Liver (tissue), 8 donors: ENCODE measurements at regions not wholly inside any gene's neighbourhood (a gene's known extent, or its start where the extent isn't known, plus 50 kb on each side); places are given as distances from the start of the nearest gene placed in this dataset.

ENCODE experiments used
- DNase-seq: peaks from one replicate; pipeline ENCODE4 v3.0.0-alpha.2; 2017; ENCODE audit warnings: low spot score
- H3K27ac ChIP-seq, 2 donors: one replicate each; pipeline ENCODE4 v1.7.0; 2013; ENCODE audit warnings: inconsistent platforms in 2 of 2, low read length in 2 of 2, control low read depth in 1 of 2, low read depth in 1 of 2, mild to moderate bottlenecking in 1 of 2
- H3K27me3 ChIP-seq, 4 donors: one replicate each; pipeline versions ENCODE4 v1.6.1 to v1.7.0; 2013; ENCODE audit warnings: low read length in 3 of 4, inconsistent platforms in 1 of 4, mild to moderate bottlenecking in 1 of 4, moderate library complexity in 1 of 4; ENCODE audit not compliant: control insufficient read depth in 4 of 4, insufficient read depth in 4 of 4
- H3K36me3 ChIP-seq, 4 donors: one replicate each; pipeline versions ENCODE4 v1.6.1 to v1.7.0; 2013; ENCODE audit warnings: low read length in 3 of 4, mild to moderate bottlenecking in 3 of 4, low read depth in 1 of 4, moderate library complexity in 1 of 4; ENCODE audit not compliant: control insufficient read depth in 4 of 4, insufficient read depth in 3 of 4
- H3K4me1 ChIP-seq, 4 donors: one replicate each; pipeline versions ENCODE4 v1.6.1 to v1.7.0; 2013; ENCODE audit warnings: low read length in 3 of 4, mild to moderate bottlenecking in 3 of 4, moderate library complexity in 1 of 4; ENCODE audit not compliant: control insufficient read depth in 4 of 4, insufficient read depth in 4 of 4
- H3K4me3 ChIP-seq, 3 donors: one replicate each; pipeline versions ENCODE4 v1.6.1 to v1.7.0; 2013; ENCODE audit warnings: low read length in 3 of 3, control low read depth in 1 of 3, low read depth in 1 of 3, mild to moderate bottlenecking in 1 of 3
- H3K9ac ChIP-seq, 2 donors: one replicate each; pipeline ENCODE4 v1.7.0; 2013; ENCODE audit warnings: low read length in 2 of 2, mild to moderate bottlenecking in 2 of 2, moderate library complexity in 2 of 2, control low read depth in 1 of 2, low read depth in 1 of 2
- H3K9me3 ChIP-seq, 4 donors: one replicate each; pipeline versions ENCODE4 v1.6.1 to v1.7.0; 2013; ENCODE audit warnings: low read length in 3 of 4; ENCODE audit not compliant: control insufficient read depth in 4 of 4
- EGR1 ChIP-seq, 2 donors: IDR thresholded peaks; 2 replicates each; pipeline ENCODE4 v1.6.1; 2016 to 2018; ENCODE audit warnings: antibody characterized with exemption in 2 of 2, low read depth in 2 of 2
- FOXA1 ChIP-seq: IDR thresholded peaks from 2 replicates; pipeline ENCODE4 v1.6.1; 2016; ENCODE audit warnings: antibody characterized with exemption
- FOXA2 ChIP-seq: IDR thresholded peaks from 2 replicates; pipeline ENCODE4 v1.6.1; 2016; ENCODE audit warnings: antibody characterized with exemption
- GABPA ChIP-seq, 2 donors: IDR thresholded peaks in 1 of 2; conservative IDR thresholded peaks in 1 of 2; 2 replicates each; pipeline ENCODE4 v1.6.1; 2016; ENCODE audit warnings: antibody characterized with exemption in 2 of 2, mild to moderate bottlenecking in 1 of 2, moderate library complexity in 1 of 2
- HNF4A ChIP-seq, 2 donors: conservative IDR thresholded peaks; 2 replicates each; pipeline ENCODE4 v1.6.1; 2016; ENCODE audit warnings: antibody characterized with exemption in 2 of 2, mild to moderate bottlenecking in 2 of 2
- JUND ChIP-seq, 2 donors: IDR thresholded peaks; 2 replicates each; pipeline ENCODE4 v1.6.1; 2016; ENCODE audit warnings: antibody characterized with exemption in 2 of 2
- MAX ChIP-seq: IDR thresholded peaks from 2 replicates; pipeline ENCODE4 v1.6.1; 2016; ENCODE audit warnings: antibody characterized with exemption
- NR2F2 ChIP-seq: IDR thresholded peaks from 2 replicates; pipeline ENCODE4 v1.6.1; 2016; ENCODE audit warnings: antibody characterized with exemption
- RAD21 ChIP-seq, 2 donors: IDR thresholded peaks; 2 replicates each; pipeline ENCODE4 v1.6.1; 2016; ENCODE audit warnings: antibody characterized with exemption in 2 of 2, mild to moderate bottlenecking in 2 of 2
- RXRA ChIP-seq, 2 donors: IDR thresholded peaks; 2 replicates each; pipeline ENCODE4 v1.6.1; 2017 to 2018; ENCODE audit warnings: antibody characterized with exemption in 2 of 2, mild to moderate bottlenecking in 1 of 2
- SP1 ChIP-seq: IDR thresholded peaks from 2 replicates; pipeline ENCODE4 v1.6.1; 2018; ENCODE audit warnings: antibody characterized with exemption, mild to moderate bottlenecking
- TAF1 ChIP-seq: conservative IDR thresholded peaks from 2 replicates; pipeline ENCODE4 v1.6.1; 2016; ENCODE audit warnings: antibody characterized with exemption, mild to moderate bottlenecking
- YY1 ChIP-seq: IDR thresholded peaks from 2 replicates; pipeline ENCODE4 v1.6.1; 2016; ENCODE audit warnings: antibody characterized with exemption, mild to moderate bottlenecking
- ZBTB33 ChIP-seq: IDR thresholded peaks from 2 replicates; pipeline ENCODE4 v1.6.1; 2016; ENCODE audit warnings: antibody characterized with exemption
- WGBS: extraction: QIAGEN DNeasy Blood & Tissue Kit; methylation state at CpG from one replicate; pipeline ENCODE4 v1.1.7; 2013; 5-methylcytosine and 5-hydroxymethylcytosine counted together
- TF ChIP-seq, protein P1 (sequence below): fragments of 150-350 bp; IDR thresholded peaks from 2 replicates; pipeline ENCODE4 v1.5.1; 2017; ENCODE audit warnings: improper control_type of control experiment, low read depth, low read length; ENCODE audit not compliant: missing input control
- TF ChIP-seq, protein P2 (sequence below): IDR thresholded peaks from 2 replicates; pipeline ENCODE4 v1.6.1; 2016; ENCODE audit warnings: antibody characterized with exemption, mild to moderate bottlenecking
- TF ChIP-seq, protein P3 (sequence below): IDR thresholded peaks from 2 replicates; pipeline ENCODE4 v1.6.1; 2016; ENCODE audit warnings: antibody characterized with exemption
- donor health status: healthy.
- donor health status: healthy.
- donor health status: healthy.
- donor health status: healthy.
- donor health status: healthy.

DNA sequence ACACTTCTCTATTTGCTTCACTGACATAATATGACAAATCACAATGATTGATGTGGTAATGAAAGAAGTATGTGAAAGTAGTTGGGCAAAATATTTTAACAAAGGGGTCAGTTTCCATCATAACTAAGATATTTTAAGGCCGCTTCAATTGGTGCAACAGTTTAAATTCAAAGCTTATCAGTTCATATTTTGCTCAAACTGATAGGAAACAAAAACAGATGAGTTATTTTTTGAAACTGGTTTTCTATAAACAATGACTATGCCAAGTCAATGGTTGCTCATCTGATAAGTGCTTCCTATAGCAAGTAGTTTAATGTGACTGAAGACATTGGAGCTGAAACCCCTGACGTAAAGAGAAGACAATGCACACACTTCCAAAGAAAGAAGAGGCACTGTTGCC, 1290.7 kb downstream of the SUCLG1 start (continued):
- TF ChIP-seq ZBTB33 (no peak), FOXA2 (no peak), MAX (no peak)

DNA sequence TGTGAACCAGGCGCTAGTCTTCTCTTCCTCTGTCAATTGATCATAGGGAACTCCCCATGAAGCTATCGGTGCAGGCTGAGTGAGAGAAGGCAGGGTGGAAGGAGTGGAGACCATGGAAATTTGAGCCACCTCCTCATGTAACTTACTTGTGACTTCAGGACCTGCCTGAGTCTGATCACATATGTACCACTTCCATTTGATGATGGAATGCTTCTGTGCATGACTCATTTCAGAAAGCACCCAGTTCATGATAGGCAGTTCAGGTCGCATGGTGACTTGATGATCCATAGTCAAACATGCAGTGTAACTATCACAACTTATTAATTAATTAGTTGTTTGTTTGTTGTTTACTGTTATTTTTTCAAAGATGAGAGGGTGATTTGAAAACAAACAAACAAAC, 1296.7 kb downstream of the SUCLG1 start:
- Histone ChIP-seq H3K27me3 (no peaks in the 10 kb centered on the region), H3K4me1 (no peaks in the 10 kb centered on the region), H3K27ac (no peak overlapping the region), H3K36me3 (no peaks in the 10 kb centered on the region), H3K9ac (no peak overlapping the region), H3K4me3 (no peak overlapping the region), H3K9me3 (no peaks in the 10 kb centered on the region)
- WGBS: 90% methylated on average over 3 of the region's 3 CpGs
- no peak for DNase-seq
- TF ChIP-seq JUND (IDR thresholded peaks at IDR 0.05) (no peak), NR2F2 (no peak), TAF1 (no peak), GABPA (IDR thresholded peaks at IDR 0.05 in 1 of 2, conservative IDR thresholded peaks at IDR 0.05 in 1 of 2) (no peak)
- TF ChIP-seq, protein P1, sequence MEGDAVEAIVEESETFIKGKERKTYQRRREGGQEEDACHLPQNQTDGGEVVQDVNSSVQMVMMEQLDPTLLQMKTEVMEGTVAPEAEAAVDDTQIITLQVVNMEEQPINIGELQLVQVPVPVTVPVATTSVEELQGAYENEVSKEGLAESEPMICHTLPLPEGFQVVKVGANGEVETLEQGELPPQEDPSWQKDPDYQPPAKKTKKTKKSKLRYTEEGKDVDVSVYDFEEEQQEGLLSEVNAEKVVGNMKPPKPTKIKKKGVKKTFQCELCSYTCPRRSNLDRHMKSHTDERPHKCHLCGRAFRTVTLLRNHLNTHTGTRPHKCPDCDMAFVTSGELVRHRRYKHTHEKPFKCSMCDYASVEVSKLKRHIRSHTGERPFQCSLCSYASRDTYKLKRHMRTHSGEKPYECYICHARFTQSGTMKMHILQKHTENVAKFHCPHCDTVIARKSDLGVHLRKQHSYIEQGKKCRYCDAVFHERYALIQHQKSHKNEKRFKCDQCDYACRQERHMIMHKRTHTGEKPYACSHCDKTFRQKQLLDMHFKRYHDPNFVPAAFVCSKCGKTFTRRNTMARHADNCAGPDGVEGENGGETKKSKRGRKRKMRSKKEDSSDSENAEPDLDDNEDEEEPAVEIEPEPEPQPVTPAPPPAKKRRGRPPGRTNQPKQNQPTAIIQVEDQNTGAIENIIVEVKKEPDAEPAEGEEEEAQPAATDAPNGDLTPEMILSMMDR: no peak

GRCh38 chr2:83160571-83160970, 1298.5 kb downstream of the SUCLG1 start:
- no peaks in the 10 kb centered on the region for H3K4me1 ChIP-seq
- TF ChIP-seq, protein P2, sequence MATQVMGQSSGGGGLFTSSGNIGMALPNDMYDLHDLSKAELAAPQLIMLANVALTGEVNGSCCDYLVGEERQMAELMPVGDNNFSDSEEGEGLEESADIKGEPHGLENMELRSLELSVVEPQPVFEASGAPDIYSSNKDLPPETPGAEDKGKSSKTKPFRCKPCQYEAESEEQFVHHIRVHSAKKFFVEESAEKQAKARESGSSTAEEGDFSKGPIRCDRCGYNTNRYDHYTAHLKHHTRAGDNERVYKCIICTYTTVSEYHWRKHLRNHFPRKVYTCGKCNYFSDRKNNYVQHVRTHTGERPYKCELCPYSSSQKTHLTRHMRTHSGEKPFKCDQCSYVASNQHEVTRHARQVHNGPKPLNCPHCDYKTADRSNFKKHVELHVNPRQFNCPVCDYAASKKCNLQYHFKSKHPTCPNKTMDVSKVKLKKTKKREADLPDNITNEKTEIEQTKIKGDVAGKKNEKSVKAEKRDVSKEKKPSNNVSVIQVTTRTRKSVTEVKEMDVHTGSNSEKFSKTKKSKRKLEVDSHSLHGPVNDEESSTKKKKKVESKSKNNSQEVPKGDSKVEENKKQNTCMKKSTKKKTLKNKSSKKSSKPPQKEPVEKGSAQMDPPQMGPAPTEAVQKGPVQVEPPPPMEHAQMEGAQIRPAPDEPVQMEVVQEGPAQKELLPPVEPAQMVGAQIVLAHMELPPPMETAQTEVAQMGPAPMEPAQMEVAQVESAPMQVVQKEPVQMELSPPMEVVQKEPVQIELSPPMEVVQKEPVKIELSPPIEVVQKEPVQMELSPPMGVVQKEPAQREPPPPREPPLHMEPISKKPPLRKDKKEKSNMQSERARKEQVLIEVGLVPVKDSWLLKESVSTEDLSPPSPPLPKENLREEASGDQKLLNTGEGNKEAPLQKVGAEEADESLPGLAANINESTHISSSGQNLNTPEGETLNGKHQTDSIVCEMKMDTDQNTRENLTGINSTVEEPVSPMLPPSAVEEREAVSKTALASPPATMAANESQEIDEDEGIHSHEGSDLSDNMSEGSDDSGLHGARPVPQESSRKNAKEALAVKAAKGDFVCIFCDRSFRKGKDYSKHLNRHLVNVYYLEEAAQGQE: no peak
- TF ChIP-seq YY1: no peak
- no peak for TF ChIP-seq FOXA2
- TF ChIP-seq NR2F2: no peak
- no peak for TF ChIP-seq MAX
- no peak for TF ChIP-seq GABPA (IDR thresholded peaks at IDR 0.05 in 1 of 2, conservative IDR thresholded peaks at IDR 0.05 in 1 of 2)
- no peak for TF ChIP-seq EGR1 (IDR thresholded peaks at IDR 0.05; ENCODE audit: low read depth in 2 of 2)
- no peak for TF ChIP-seq SP1
- TF ChIP-seq RXRA (IDR thresholded peaks at IDR 0.05): no peak
- no peak for TF ChIP-seq JUND (IDR thresholded peaks at IDR 0.05)
- TF ChIP-seq, protein P3, sequence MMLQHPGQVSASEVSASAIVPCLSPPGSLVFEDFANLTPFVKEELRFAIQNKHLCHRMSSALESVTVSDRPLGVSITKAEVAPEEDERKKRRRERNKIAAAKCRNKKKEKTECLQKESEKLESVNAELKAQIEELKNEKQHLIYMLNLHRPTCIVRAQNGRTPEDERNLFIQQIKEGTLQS: no peak
- TF ChIP-seq RAD21 (IDR thresholded peaks at IDR 0.05): no peak
- TF ChIP-seq, protein P1: no peak
- TF ChIP-seq FOXA1: no peak
- TF ChIP-seq TAF1: no peak
- no peak for TF ChIP-seq HNF4A (conservative IDR thresholded peaks at IDR 0.05)
- no peaks in the 10 kb centered on the region for H3K27me3 ChIP-seq
- no peak overlapping the region for H3K4me3 ChIP-seq
- no peaks in the 10 kb centered on the region for H3K36me3 ChIP-seq
- DNase-seq: no peak
- WGBS: 80% methylated on average over 3 of the region's 3 CpGs
- H3K9ac ChIP-seq: no peak overlapping the region
- H3K9me3 ChIP-seq: no peaks in the 10 kb centered on the region
- H3K27ac ChIP-seq: no peak overlapping the region
